ENCODE measurements at regions not wholly inside any gene's neighbourhood (a gene's known extent, or its start where the extent isn't known, plus 50 kb on each side); places are given as distances from the start of the nearest gene placed in this dataset.

DNA sequence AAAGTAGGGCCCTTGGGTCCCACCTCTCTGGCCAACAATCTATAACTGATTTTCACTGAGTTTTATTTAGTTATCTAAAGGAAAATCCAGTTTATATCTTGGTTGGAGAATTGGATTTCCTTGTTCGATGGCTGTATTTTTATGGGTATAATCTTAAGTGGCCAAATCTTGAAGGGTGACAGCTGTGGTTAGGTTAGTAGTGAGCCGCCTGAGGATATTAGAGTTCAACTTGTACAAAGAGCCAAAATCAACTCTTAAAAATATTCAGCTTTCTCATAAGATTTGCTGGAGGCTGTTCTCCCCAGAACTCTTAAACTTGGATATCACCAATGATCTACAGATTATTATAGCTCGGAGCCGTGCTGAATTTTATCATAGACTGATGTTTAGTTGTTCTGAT lies 54.6 kb upstream of the UNC5C start:
- no peak for DNase-seq (ENCODE audit: low read depth)
- TF ChIP-seq, protein P1, sequence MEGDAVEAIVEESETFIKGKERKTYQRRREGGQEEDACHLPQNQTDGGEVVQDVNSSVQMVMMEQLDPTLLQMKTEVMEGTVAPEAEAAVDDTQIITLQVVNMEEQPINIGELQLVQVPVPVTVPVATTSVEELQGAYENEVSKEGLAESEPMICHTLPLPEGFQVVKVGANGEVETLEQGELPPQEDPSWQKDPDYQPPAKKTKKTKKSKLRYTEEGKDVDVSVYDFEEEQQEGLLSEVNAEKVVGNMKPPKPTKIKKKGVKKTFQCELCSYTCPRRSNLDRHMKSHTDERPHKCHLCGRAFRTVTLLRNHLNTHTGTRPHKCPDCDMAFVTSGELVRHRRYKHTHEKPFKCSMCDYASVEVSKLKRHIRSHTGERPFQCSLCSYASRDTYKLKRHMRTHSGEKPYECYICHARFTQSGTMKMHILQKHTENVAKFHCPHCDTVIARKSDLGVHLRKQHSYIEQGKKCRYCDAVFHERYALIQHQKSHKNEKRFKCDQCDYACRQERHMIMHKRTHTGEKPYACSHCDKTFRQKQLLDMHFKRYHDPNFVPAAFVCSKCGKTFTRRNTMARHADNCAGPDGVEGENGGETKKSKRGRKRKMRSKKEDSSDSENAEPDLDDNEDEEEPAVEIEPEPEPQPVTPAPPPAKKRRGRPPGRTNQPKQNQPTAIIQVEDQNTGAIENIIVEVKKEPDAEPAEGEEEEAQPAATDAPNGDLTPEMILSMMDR (IDR thresholded peaks at IDR 0.05; ENCODE audit: insufficient read depth, low read length): no peak
- H3K4me3 ChIP-seq (ENCODE audit: low read depth, low read length): no peak overlapping the region

DNA sequence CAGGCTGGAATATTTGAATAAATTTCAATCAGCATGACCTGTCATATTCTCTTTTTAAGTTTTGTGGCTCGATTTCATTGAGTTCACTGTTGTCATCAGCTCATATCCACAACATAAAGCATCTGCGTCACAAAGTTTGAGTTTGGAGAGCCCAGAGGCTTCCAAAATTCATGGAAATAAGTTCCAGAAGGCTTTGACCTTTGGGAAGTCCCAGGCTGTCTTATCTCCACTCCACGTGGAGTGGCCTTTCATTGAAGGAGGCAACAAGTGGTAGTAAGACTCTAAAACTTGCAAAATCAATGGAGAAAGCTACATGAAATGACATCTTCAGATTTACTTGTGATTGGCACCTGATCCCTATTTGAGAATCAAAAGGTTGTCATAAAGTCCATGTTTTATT lies 54.1 kb upstream of the UNC5C start:
- H3K4me3 ChIP-seq (ENCODE audit: low read depth, low read length): no peak overlapping the region
- DNase-seq (ENCODE audit: low read depth): no peak
- TF ChIP-seq, protein P1 (IDR thresholded peaks at IDR 0.05; ENCODE audit: insufficient read depth, low read length): no peak

DNA sequence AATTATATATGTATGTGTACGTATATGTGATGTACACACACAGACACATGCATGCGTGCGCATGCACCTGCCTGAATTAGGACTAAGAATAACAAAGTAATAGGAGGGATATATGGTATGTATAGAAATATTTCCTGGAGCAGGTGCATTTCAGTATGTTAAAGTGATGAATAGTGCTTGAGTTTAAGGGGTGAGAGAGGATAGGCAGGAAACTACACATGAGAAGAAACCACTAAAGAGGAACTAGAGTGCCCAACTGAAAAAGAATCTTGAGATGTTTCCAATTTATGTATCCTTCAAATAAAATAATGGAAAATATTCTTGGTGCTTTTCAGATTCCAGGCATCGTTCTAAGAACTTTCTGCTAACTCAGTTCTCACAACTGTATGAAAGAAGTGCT lies 52.6 kb upstream of the UNC5C start:
- H3K4me3 ChIP-seq (ENCODE audit: low read depth, low read length): no peak overlapping the region
- TF ChIP-seq, protein P1 (IDR thresholded peaks at IDR 0.05; ENCODE audit: insufficient read depth, low read length): no peak
- no peak for DNase-seq (ENCODE audit: low read depth)

DNA sequence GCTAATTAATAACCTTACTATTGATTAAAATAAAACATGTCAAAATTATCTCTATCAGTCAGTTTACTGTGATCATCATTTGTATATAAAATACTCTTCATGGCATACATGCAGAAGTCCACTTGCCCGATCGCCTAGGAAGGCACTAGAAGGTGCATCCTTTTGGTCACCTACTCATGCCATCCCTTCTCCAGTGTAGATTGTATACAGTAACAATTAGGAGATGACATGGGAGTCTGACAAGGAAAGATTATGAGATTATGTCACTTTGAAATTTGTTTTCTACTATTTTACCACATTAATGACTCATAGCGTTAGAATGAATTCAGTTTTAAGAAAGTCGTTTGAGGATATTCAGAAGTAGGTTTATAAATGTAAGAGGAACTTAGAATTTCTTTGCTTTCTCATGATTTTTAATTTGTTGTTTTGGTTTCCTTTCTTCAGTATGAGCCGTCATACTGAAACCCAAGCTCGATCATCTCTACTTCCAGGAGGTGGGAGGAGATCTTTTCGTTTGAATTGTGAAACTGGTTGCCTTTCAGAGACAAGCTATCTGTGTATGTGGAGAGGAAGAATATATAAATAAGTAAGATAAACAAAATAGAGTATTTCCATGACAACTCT lies 51.1 kb upstream of the UNC5C start:
- H3K4me3 ChIP-seq (ENCODE audit: low read depth, low read length): no peak overlapping the region
- DNase-seq (ENCODE audit: low read depth): no peak
- TF ChIP-seq, protein P1 (IDR thresholded peaks at IDR 0.05; ENCODE audit: insufficient read depth, low read length): no peak

Data from fibroblast of the aortic adventitia (primary cell).